Activated CD8-positive, alpha-beta T cell treated with anti-CD3 and anti-CD28 coated beads for 36 hours (primary cell): ENCODE measurements at regions not wholly inside any gene's neighbourhood (a gene's known extent, or its start where the extent isn't known, plus 50 kb on each side); places are given as distances from the start of the nearest gene placed in this dataset.

ENCODE experiments used
- ATAC-seq: fragments of 200-7000 bp; cut with Tn5 transposase; one replicate; pipeline ENCODE4 v1.10.0; 2021; ENCODE audit warnings: mild to moderate bottlenecking, moderate library complexity
- CTCF ChIA-PET: fragments of 350-600 bp; sonication (Branson Sonifier 250); formaldehyde crosslinking; loops from one replicate; lab custom pipeline; 2021; ENCODE audit warnings: antibody characterized with exemption; lab: Charles Lee
- POLR2A ChIA-PET: fragments of 350-600 bp; sonication (Branson Sonifier 250); formaldehyde crosslinking; loops from one replicate; lab custom pipeline; 2021; ENCODE audit warnings: antibody characterized with exemption; lab: Charles Lee
- DNase-seq: peaks from one replicate; pipeline ENCODE4 v3.0.0-alpha.2; 2020
- H3K27ac Mint-ChIP-seq: one replicate; pipeline ENCODE4 v1.8.0; 2021; ENCODE audit warnings: mild to moderate bottlenecking, mixed read lengths
- H3K27me3 Mint-ChIP-seq: one replicate; pipeline ENCODE4 v1.8.0; 2021; ENCODE audit warnings: mixed read lengths
- H3K36me3 Mint-ChIP-seq: one replicate; pipeline ENCODE4 v1.8.0; 2021; ENCODE audit warnings: low read depth, mixed read lengths
- H3K4me1 Mint-ChIP-seq: one replicate; pipeline ENCODE4 v1.8.0; 2021; ENCODE audit warnings: low read depth, mixed read lengths
- H3K4me3 Mint-ChIP-seq: one replicate; pipeline ENCODE4 v1.8.0; 2021; ENCODE audit warnings: mild to moderate bottlenecking, moderate library complexity, mixed read lengths
- H3K9me3 Mint-ChIP-seq: one replicate; pipeline ENCODE4 v1.8.0; 2021; ENCODE audit warnings: mixed read lengths
- CTCF ChIP-seq: fragments of 200-600 bp; IDR thresholded peaks from one replicate; pipeline ENCODE4 v1.8.0; 2022; ENCODE audit warnings: antibody characterized with exemption, mild to moderate bottlenecking
- intact Hi-C: fragments of 100-400 bp; cut with micrococcal nuclease; formaldehyde crosslinking; loops from one replicate; pipeline ENCODE4 v1.10.0; 2022

- CTCF ChIA-PET: interaction anchor here (1.1 kb wide), 1 partner anchor 48 kb away, joined by 3 read pairs; no protein-coding TSS in a partner anchor
- ATAC-seq (no peak), DNase-seq (no peak)
- H3K27ac Mint-ChIP-seq: no peak overlapping the region
- intact Hi-C loops: no loop called here
- H3K4me1 Mint-ChIP-seq: no peaks in the 10 kb centered on the region
- POLR2A ChIA-PET: no interaction called here
- no peaks in the 10 kb centered on the region for H3K36me3 Mint-ChIP-seq
- peaks cover 29% of the 10 kb centered on the region for H3K27me3 Mint-ChIP-seq
- no peak for TF ChIP-seq CTCF
- H3K4me3 Mint-ChIP-seq: no peak overlapping the region
- no peaks in the 10 kb centered on the region for H3K9me3 Mint-ChIP-seq
Measured at GRCh38 chr2:38163579-38163978, 87.6 kb upstream of the CYP1B1 start.

- intact Hi-C loops: no loop called here
- Mint-ChIP-seq H3K9me3 (no peaks in the 10 kb centered on the region), H3K4me3 (no peak overlapping the region), H3K27me3 (peaks cover 24% of the 10 kb centered on the region), H3K36me3 (no peaks in the 10 kb centered on the region), H3K27ac (no peak overlapping the region), H3K4me1 (no peaks in the 10 kb centered on the region)
- peak; percentile 9 for DNase-seq
- TF ChIP-seq CTCF: no peak
- no peak for ATAC-seq
- ChIA-PET CTCF (interaction anchor here (1.1 kb wide), 1 partner anchor 47 kb away, joined by 3 read pairs; no protein-coding TSS in a partner anchor), POLR2A (no interaction called here)
Measured at GRCh38 chr2:38163006-38163405, 87.1 kb upstream of the CYP1B1 start.

GRCh38 chr2:38160516-38160915, 84.6 kb upstream of the CYP1B1 start:
- DNase-seq (no peak), ATAC-seq (no peak)
- Mint-ChIP-seq H3K36me3 (no peaks in the 10 kb centered on the region), H3K27me3 (peaks cover 30% of the 10 kb centered on the region), H3K9me3 (no peaks in the 10 kb centered on the region), H3K4me1 (no peaks in the 10 kb centered on the region), H3K27ac (no peak overlapping the region), H3K4me3 (no peak overlapping the region)
- intact Hi-C loops: no loop called here
- TF ChIP-seq CTCF: no peak
- CTCF ChIA-PET: no interaction called here
- POLR2A ChIA-PET: no interaction called here

- ChIA-PET POLR2A (no interaction called here), CTCF (no interaction called here)
- Mint-ChIP-seq H3K36me3 (no peaks in the 10 kb centered on the region), H3K27ac (no peak overlapping the region), H3K4me3 (no peak overlapping the region), H3K4me1 (no peaks in the 10 kb centered on the region), H3K27me3 (peaks cover 27% of the 10 kb centered on the region), H3K9me3 (no peaks in the 10 kb centered on the region)
- DNase-seq (no peak), ATAC-seq (no peak)
- no peak for TF ChIP-seq CTCF
- intact Hi-C loops: no loop called here
Measured at GRCh38 chr2:38159597-38159996, 83.6 kb upstream of the CYP1B1 start.

GRCh38 chr2:38159191-38159590, 83.2 kb upstream of the CYP1B1 start:
- Mint-ChIP-seq H3K4me1 (no peaks in the 10 kb centered on the region), H3K27ac (no peak overlapping the region), H3K27me3 (peaks cover 28% of the 10 kb centered on the region), H3K36me3 (no peaks in the 10 kb centered on the region), H3K4me3 (no peak overlapping the region), H3K9me3 (no peaks in the 10 kb centered on the region)
- TF ChIP-seq CTCF: no peak
- CTCF ChIA-PET: no interaction called here
- intact Hi-C loops: no loop called here
- POLR2A ChIA-PET: no interaction called here
- DNase-seq: no peak
- ATAC-seq: no peak
